GM12891 (cell line): ENCODE measurements at regions not wholly inside any gene's neighbourhood (a gene's known extent, or its start where the extent isn't known, plus 50 kb on each side); places are given as distances from the start of the nearest gene placed in this dataset.

Experiments
- DNase-seq: peaks from one replicate; pipeline ENCODE4 v3.0.0; 2011; ENCODE audit warnings: low spot score; ENCODE audit not compliant: insufficient read length
- FAIRE-seq: peaks from 2 replicates; lab custom pipeline; 2011; peaks lifted over from hg19 to GRCh38; lab: Jason Lieb, UNC
- PAX5 ChIP-seq: IDR thresholded peaks from 2 replicates; pipeline ENCODE4 v1.6.1; 2011; ENCODE audit warnings: low read length, moderate library complexity, mild to moderate bottlenecking; ENCODE audit not compliant: insufficient read depth, severe bottlenecking
- POLR2A ChIP-seq: IDR thresholded peaks from 2 replicates; pipeline ENCODE4 v1.6.1; 2011; ENCODE audit warnings: low read depth, low read length, control low read depth
- POLR2AphosphoS5 ChIP-seq: IDR thresholded peaks from 2 replicates; pipeline ENCODE4 v1.6.1; 2011; ENCODE audit warnings: low read depth, low read length, control low read depth
- POU2F2 ChIP-seq: IDR thresholded peaks from 2 replicates; pipeline ENCODE4 v1.6.1; 2011; ENCODE audit warnings: low read depth, mild to moderate bottlenecking, control low read depth, low read length, moderate library complexity
- SPI1 ChIP-seq: IDR thresholded peaks from 2 replicates; pipeline ENCODE4 v1.6.1; 2011; ENCODE audit warnings: low read depth, low read length, control low read depth
- TAF1 ChIP-seq: IDR thresholded peaks from 2 replicates; pipeline ENCODE4 v1.6.1; 2011; ENCODE audit warnings: low read depth, low read length, control low read depth

DNA sequence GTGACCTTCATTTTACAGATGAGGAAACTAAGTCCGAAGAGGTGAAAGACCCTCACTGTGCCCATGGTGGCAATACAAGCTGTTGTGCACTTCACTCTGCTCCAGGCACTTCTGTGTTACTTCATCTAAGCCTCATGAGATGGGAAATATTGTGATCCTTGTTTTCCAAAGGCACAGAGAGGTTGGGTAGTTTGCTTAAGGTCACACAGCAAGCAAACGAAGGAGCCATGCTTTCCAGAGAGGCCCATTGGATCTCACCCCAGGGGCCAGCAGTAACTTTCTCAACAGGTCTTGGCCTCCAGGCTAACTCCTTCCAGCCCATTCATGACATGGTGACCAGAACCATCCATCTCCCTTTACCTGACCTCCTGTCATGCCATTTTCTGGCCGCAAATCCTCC is 332.8 kb downstream of the MN1 start:
- no peak for TF ChIP-seq TAF1
- TF ChIP-seq POLR2AphosphoS5 = no peak
- TF ChIP-seq POLR2A = no peak
- no peak for TF ChIP-seq POU2F2
- no peak for TF ChIP-seq PAX5
- TF ChIP-seq SPI1 = no peak
- no peak for DNase-seq
- FAIRE-seq = no peak

DNA sequence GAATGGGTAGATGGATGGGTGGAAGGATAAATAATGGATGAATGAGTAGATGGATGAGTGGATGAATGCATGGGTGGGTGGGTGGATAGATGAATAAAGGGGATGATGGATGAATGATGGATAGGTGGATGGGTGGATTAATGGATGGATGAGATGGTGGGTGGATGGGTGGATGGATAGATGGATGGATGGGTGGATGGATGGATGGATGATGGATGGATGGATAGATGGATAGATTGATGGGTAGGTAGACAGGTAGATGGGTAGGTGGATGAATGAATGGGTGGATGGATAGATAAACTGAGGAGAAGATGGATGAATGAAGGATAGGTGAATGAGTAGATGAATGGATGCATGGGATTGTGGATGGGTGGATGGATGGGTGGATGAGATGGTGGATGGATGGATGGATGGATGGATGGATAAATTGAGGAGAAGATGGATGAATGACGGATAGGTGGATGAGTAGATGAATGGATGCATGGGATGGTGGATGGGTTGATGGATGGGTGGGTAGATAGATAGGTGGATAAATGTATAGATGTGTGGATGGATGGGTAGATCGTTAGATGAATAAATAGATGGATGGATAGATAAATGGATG is 331.3 kb downstream of the MN1 start:
- FAIRE-seq = no peak
- TF ChIP-seq TAF1 = no peak
- TF ChIP-seq PAX5 = no peak
- DNase-seq = no peak

DNA sequence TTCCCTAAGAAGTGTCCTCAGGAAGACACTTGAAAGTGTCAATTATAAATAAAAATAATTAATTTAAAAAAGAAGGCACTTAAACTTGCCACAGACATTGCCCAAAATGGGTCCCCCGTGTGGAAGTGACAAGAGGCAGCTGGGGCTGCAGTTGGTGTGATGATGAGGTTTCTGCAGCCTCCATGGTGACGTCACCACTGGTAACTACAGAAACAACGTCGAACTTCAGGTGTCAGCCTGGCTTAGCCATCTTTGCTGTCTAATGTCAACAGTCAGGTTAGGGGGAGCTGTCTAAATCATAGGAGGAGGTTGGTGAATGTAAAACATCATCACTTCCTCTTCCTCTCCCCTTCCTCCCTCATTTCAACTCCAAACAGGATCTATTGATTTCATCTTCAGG is 328.6 kb downstream of the MN1 start:
- DNase-seq = no peak
- no peak for FAIRE-seq
- no peak for TF ChIP-seq POU2F2
- no peak for TF ChIP-seq SPI1
- TF ChIP-seq PAX5 = no peak
- no peak for TF ChIP-seq POLR2A
- no peak for TF ChIP-seq TAF1
- TF ChIP-seq POLR2AphosphoS5 = no peak

DNA sequence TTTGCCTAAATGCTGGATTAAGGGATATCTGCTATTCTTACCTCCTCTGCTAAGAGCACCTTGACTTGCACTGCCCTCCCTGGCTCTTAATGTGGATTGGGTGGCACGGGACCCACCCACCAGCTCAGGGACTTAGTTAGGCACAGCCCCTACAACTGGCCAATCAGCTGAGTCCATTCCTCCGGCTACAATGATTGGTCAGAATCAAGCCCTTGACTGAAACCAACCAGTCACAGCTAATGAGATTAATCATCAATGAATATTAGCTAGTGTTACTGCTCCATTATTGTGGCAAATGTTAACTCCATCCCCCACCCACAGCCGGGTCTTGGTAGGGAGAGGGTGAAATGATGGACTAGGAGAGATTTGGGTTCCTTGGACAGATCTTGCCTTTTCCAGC is 328.0 kb downstream of the MN1 start:
- no peak for FAIRE-seq
- no peak for TF ChIP-seq POLR2A
- TF ChIP-seq TAF1 = no peak
- DNase-seq = no peak

DNA sequence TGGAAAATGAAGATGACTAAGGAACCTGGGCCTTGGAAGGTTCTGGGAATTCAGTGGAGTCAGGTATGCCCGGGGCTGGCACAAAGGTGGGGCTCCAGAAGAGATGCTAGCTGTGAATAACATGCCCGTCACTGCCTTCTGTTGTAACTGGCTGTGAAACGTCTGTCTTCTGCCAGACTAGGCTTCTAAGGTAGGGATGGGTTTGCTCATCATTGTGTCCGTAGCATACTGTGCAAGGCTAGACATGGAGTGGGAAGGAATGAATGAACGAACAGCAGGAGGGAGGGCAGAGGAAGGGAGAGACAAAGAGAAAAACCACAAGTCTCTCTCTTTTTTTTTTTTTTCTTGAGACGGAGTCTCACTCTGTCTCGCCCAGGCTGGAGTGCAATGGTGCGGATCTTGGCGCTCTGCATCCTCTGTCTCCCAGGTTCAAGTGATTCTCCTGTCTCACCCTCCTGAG is 327.4 kb downstream of the MN1 start:
- no peak for DNase-seq
- FAIRE-seq = no peak
- TF ChIP-seq TAF1 (no peak), PAX5 (no peak), POLR2AphosphoS5 (no peak), POLR2A (no peak), SPI1 (no peak), POU2F2 (no peak)

DNA sequence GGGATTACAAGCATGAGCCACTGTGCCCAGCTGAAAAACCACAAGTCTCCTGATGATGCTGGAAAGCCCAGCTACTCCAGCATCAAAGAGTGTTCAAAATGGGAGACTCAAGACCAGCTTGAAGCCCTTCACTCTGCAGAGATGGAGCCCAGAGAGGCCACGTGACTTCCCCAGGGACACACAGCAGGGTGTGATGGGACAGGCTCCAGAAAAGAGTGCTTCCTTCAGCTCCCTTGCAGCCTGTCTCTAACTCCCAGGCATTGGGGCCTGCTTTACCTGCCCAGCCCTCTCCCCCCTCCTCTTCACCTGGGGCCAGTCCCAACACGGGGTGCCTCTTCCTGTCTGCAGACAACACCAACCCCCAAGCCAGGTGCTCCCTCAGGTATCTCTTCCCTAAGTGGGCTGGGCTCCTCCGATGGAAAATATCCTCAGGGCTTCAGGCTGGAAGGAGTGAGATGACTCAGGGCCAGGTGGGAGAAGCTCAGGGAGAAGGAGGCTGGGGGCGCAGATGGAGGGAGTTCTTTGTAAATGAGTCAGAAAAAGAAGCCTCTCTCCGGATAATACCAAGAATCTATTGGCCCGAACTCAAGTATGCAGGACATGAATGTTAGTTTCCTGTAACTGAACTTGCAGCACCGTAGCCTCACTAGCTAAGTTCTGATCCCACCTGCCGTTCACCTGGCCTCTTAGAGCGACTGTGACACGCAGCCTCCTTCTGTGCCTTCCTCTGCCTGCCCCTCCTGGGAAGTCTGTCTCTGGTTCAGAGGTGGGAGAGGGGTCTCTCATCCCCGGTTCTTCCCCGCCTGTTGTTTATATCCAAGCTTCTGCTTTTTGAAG is 326.6 kb downstream of the MN1 start:
- FAIRE-seq (no peak), DNase-seq (no peak)
- no peak for TF ChIP-seq SPI1
- no peak for TF ChIP-seq POU2F2
- no peak for TF ChIP-seq TAF1
- TF ChIP-seq PAX5 = no peak
- no peak for TF ChIP-seq POLR2A
- TF ChIP-seq POLR2AphosphoS5 = no peak

- DNase-seq = no peak
- FAIRE-seq = no peak
Observed at GRCh38 chr22:27475548-27475897, 326.0 kb downstream of the MN1 start.

GRCh38 chr22:27476318-27476717 is 325.2 kb downstream of the MN1 start:
- FAIRE-seq (no peak), DNase-seq (no peak)
- TF ChIP-seq SPI1 (no peak), POLR2A (no peak), TAF1 (no peak), PAX5 (no peak), POLR2AphosphoS5 (no peak), POU2F2 (no peak)

More at GRCh38 chr22:27475548-27475897, 326.0 kb downstream of the MN1 start:
- no peak for TF ChIP-seq POU2F2

GRCh38 chr22:27476729-27477128 is 324.8 kb downstream of the MN1 start:
- TF ChIP-seq PAX5 (no peak), TAF1 (no peak), POU2F2 (no peak), POLR2AphosphoS5 (no peak), SPI1 (no peak), POLR2A (no peak)
- FAIRE-seq (no peak), DNase-seq (no peak)

DNA sequence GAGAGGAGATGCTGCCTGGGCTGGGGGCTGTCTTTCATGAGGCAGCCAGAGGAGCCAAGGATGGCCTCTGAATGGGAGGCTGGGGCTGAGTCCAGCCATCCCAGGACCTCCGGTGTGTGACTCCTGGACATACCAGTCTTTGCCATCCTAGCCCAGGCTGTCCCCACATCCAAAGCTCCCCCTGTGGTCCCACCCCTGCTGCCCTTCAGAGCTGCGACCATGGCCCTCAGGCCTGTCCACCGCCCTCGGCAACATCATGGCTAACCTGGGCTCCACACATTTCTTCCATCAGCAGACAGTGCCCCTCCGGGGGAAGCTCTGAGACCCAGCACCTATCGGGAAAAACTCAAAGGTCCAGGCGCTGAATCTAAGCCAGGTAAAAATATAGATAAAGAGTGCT is 324.4 kb downstream of the MN1 start:
- FAIRE-seq = no peak
- no peak for DNase-seq
- TF ChIP-seq SPI1 (no peak), TAF1 (no peak), POU2F2 (no peak), PAX5 (no peak), POLR2A (no peak), POLR2AphosphoS5 (no peak)
